GM23248 (cell line): ENCODE measurements at regions not wholly inside any gene's neighbourhood (a gene's known extent, or its start where the extent isn't known, plus 50 kb on each side); places are given as distances from the start of the nearest gene placed in this dataset.

ENCODE experiments used
- DNase-seq: peaks from one replicate; pipeline ENCODE4 v3.0.0-alpha.2; 2015
- H2AFZ ChIP-seq: fragments of 200-600 bp; sonication (generic); 2 replicates; pipeline ENCODE4 v1.6.1; 2016; ENCODE audit warnings: antibody characterized with exemption
- H3F3A ChIP-seq: fragments of 200-600 bp; sonication (generic); 2 replicates; pipeline ENCODE4 v1.6.1; 2016; ENCODE audit warnings: mild to moderate bottlenecking, antibody characterized with exemption, mixed run types; ENCODE audit not compliant: insufficient read depth
- H3K27ac ChIP-seq: fragments of 200-600 bp; sonication (generic); 2 replicates; pipeline ENCODE4 v1.5.1; 2016; ENCODE audit warnings: mild to moderate bottlenecking
- H3K27me3 ChIP-seq: fragments of 200-600 bp; sonication (generic); replicated peaks from 2 replicates; pipeline ENCODE4 v1.6.1; 2016; ENCODE audit warnings: mild to moderate bottlenecking; ENCODE audit not compliant: insufficient read depth
- H3K36me3 ChIP-seq: fragments of 200-600 bp; sonication (generic); 2 replicates; pipeline ENCODE4 v1.6.1; 2016; ENCODE audit warnings: low read depth, mild to moderate bottlenecking
- H3K4me1 ChIP-seq: fragments of 200-600 bp; sonication (generic); 2 replicates; pipeline ENCODE4 v1.6.1; 2016; ENCODE audit warnings: mild to moderate bottlenecking; ENCODE audit not compliant: insufficient read depth
- H3K4me2 ChIP-seq: fragments of 200-600 bp; sonication (generic); one replicate; pipeline ENCODE4 v1.6.1; 2016; ENCODE audit warnings: mild to moderate bottlenecking; ENCODE audit not compliant: unreplicated experiment
- H3K4me3 ChIP-seq: fragments of 200-600 bp; sonication (generic); 2 replicates; pipeline ENCODE4 v1.5.1; 2016; ENCODE audit warnings: mild to moderate bottlenecking
- H3K79me2 ChIP-seq: fragments of 200-600 bp; sonication (generic); 2 replicates; pipeline ENCODE4 v1.6.1; 2016; ENCODE audit warnings: mild to moderate bottlenecking; ENCODE audit not compliant: insufficient read depth
- H3K9ac ChIP-seq: fragments of 200-600 bp; sonication (generic); 2 replicates; pipeline ENCODE4 v1.6.1; 2016; ENCODE audit warnings: mild to moderate bottlenecking
- H3K9me2 ChIP-seq: fragments of 200-600 bp; sonication (generic); 2 replicates; pipeline ENCODE4 v1.6.1; 2016; ENCODE audit warnings: mixed run types, mild to moderate bottlenecking, moderate library complexity; ENCODE audit not compliant: insufficient read depth
- H3K9me3 ChIP-seq: fragments of 200-600 bp; sonication (generic); one replicate; pipeline ENCODE4 v1.6.1; 2017; ENCODE audit warnings: low read depth
- H4K20me1 ChIP-seq: fragments of 200-600 bp; sonication (generic); 2 replicates; pipeline ENCODE4 v1.6.0; 2016; ENCODE audit not compliant: insufficient read depth
- EZH2 ChIP-seq: fragments of 200-600 bp; sonication (generic); IDR thresholded peaks from 2 replicates; pipeline ENCODE4 v1.6.1; 2018; ENCODE audit warnings: antibody characterized with exemption, mild to moderate bottlenecking; ENCODE audit not compliant: insufficient read depth, poor library complexity, severe bottlenecking
- EZH2phosphoT487 ChIP-seq: fragments of 200-600 bp; sonication (generic); IDR thresholded peaks from 2 replicates; pipeline ENCODE4 v1.6.1; 2018; ENCODE audit warnings: antibody characterized with exemption, moderate library complexity, mild to moderate bottlenecking, low read depth; ENCODE audit not compliant: insufficient read depth
- WGBS, 2 experiments: methylation state at CpG; one replicate each; pipeline ENCODE4 v1.1.6; 2015 to 2017; ENCODE audit warnings: low lambda C conversion rate in 2 of 2, low coverage in 1 of 2; ENCODE audit errors: missing lambda C conversion rate in 2 of 2; 5-methylcytosine and 5-hydroxymethylcytosine counted together
- in situ Hi-C: fragments of 300-500 bp; cut with MboI; formaldehyde crosslinking; loops from 2 replicates; pipeline ENCODE4 v1.15.0; 2020

DNA sequence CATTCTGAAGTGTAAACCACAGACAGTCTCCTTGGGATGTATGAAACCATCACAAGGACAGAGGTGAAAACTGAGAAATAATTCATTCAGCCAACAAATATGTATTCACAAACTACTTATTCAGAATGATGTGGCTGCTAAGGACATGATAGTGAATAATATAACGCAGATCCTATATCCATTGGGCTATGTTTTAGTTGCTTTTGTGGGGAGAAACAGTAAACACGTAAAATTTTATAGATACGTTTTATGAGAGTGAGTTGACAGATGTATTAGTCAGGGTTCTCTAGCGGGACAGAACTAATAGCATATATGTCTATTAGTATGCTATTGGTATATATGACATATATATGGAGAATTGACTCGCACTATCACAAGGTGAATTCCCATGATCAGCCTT, 402.5 kb downstream of the RFPL4B start:
- peaks cover 3% of the 10 kb centered on the region; the same call in 1 of the 2 replicates for H3K9me2 ChIP-seq
- in situ Hi-C loops, result no loop called here
- H3K27me3 ChIP-seq, result no peaks in the 10 kb centered on the region
- H3K4me2 ChIP-seq, result no peak overlapping the region
- H3K79me2 ChIP-seq, result no peaks in the 10 kb centered on the region
- H3K9me3 ChIP-seq, result no peaks in the 10 kb centered on the region
- H3K36me3 ChIP-seq, result no peaks in the 10 kb centered on the region
- no peak overlapping the region for H2AFZ ChIP-seq
- no peak for TF ChIP-seq EZH2
- H3K4me3 ChIP-seq, result no peak overlapping the region
- no peaks in the 10 kb centered on the region for H3F3A ChIP-seq
- no peak overlapping the region for H3K27ac ChIP-seq
- H3K4me1 ChIP-seq, result no peaks in the 10 kb centered on the region
- WGBS, 2 experiments, result 91 to 95% methylated on average over 5 of the region's 5 CpGs
- DNase-seq, result no peak
- H3K9ac ChIP-seq, result no peak overlapping the region
- no peaks in the 10 kb centered on the region for H4K20me1 ChIP-seq

DNA sequence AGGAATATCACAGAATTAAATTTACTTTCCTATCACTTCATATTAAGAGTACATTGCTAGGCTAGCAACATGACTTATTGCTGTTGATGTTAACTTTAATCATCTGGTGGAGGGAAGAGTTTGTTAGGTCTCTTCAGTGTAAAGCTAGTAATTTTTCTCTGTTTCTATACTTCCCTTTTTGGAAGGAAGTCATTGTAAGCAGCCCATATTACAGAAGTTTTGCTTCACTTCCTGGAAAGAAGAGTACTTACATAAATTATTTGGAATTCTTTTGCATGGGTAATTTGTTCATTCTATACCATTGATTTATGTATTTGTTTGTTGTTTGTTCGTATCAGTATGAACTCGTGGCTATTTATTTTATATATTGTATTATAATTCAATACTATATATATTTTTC, 405.2 kb downstream of the RFPL4B start:
- Histone ChIP-seq H3K27me3 (no peaks in the 10 kb centered on the region), H3K79me2 (no peaks in the 10 kb centered on the region), H4K20me1 (no peaks in the 10 kb centered on the region), H3F3A (no peaks in the 10 kb centered on the region), H3K4me1 (no peaks in the 10 kb centered on the region), H3K9ac (no peak overlapping the region), H3K9me2 (peaks cover 3% of the 10 kb centered on the region; the same call in 1 of the 2 replicates), H3K4me2 (no peak overlapping the region), H3K27ac (no peak overlapping the region), H3K4me3 (no peak overlapping the region), H3K9me3 (no peaks in the 10 kb centered on the region), H3K36me3 (no peaks in the 10 kb centered on the region), H2AFZ (no peak overlapping the region)
- in situ Hi-C loops, result no loop called here
- no peak for DNase-seq
- no peak for TF ChIP-seq EZH2
- TF ChIP-seq EZH2phosphoT487, result no peak
- WGBS, 2 experiments, result 91 to 96% methylated on average over 2 of the region's 2 CpGs

DNA sequence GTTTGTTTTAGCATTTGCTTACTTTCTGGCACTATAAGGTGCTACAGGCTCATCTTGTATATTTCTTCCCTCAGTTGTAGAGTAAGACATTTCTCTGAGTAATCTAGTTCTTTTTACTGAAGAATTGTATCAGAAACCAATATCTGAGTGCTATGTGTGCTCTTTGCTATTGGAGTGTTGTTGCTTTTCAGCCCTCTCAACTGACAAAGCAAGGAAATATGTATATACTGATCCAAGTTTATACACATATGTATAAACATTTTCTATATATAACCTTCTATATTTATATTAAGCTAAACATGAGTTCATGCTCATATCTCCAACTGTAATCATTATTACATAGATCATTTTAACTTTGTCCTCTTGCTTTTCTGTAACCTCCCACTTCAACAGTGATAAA, 405.7 kb downstream of the RFPL4B start:
- in situ Hi-C loops, result no loop called here
- no peak overlapping the region for H3K4me2 ChIP-seq

DNA sequence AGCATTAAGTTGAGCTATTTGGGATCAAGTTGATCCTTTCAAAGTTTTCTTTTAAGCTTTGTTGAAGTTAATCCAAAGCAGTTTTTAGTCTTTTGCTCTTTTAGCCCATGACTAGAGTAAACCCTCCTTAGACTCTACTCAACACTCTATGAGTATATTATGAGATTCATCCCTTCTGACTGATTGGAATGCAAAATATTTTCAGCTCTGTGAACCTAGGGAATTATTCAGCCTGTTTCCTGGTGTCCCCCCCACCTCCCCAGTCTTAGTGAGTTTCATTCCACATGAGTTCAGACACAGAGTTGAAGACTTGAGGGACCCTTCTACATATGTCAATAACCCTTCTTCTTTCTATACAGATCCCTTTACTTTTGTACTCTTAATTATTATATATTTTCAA, 413.7 kb downstream of the RFPL4B start:
- H3F3A ChIP-seq, result no peaks in the 10 kb centered on the region
- H3K4me2 ChIP-seq, result no peak overlapping the region
- H3K79me2 ChIP-seq, result no peaks in the 10 kb centered on the region
- no peak overlapping the region for H3K9ac ChIP-seq
- TF ChIP-seq EZH2phosphoT487 (no peak), EZH2 (no peak)
- no peaks in the 10 kb centered on the region for H4K20me1 ChIP-seq
- H3K4me1 ChIP-seq, result no peaks in the 10 kb centered on the region
- no peak overlapping the region for H3K27ac ChIP-seq
- H3K27me3 ChIP-seq, result no peaks in the 10 kb centered on the region
- no peak overlapping the region for H3K4me3 ChIP-seq
- in situ Hi-C loops, result no loop called here
- no peaks in the 10 kb centered on the region for H3K9me3 ChIP-seq
- H2AFZ ChIP-seq, result no peak overlapping the region
- no peaks in the 10 kb centered on the region for H3K9me2 ChIP-seq
- DNase-seq, result peak; percentile 13
- no peaks in the 10 kb centered on the region for H3K36me3 ChIP-seq

More for the DNA sequence above, 405.7 kb downstream of the RFPL4B start:
- H3K79me2 ChIP-seq, result no peaks in the 10 kb centered on the region
- H4K20me1 ChIP-seq, result no peaks in the 10 kb centered on the region
- no peaks in the 10 kb centered on the region for H3K4me1 ChIP-seq
- H3K27me3 ChIP-seq, result no peaks in the 10 kb centered on the region
- TF ChIP-seq EZH2 (no peak), EZH2phosphoT487 (no peak)
- DNase-seq, result no peak
- no peaks in the 10 kb centered on the region for H3K9me3 ChIP-seq
- no peak overlapping the region for H3K9ac ChIP-seq
- H3K4me3 ChIP-seq, result no peak overlapping the region
- no peak overlapping the region for H2AFZ ChIP-seq
- no peaks in the 10 kb centered on the region for H3K36me3 ChIP-seq
- peaks cover 3% of the 10 kb centered on the region; the same call in 1 of the 2 replicates for H3K9me2 ChIP-seq
- no peaks in the 10 kb centered on the region for H3F3A ChIP-seq
- H3K27ac ChIP-seq, result no peak overlapping the region

DNA sequence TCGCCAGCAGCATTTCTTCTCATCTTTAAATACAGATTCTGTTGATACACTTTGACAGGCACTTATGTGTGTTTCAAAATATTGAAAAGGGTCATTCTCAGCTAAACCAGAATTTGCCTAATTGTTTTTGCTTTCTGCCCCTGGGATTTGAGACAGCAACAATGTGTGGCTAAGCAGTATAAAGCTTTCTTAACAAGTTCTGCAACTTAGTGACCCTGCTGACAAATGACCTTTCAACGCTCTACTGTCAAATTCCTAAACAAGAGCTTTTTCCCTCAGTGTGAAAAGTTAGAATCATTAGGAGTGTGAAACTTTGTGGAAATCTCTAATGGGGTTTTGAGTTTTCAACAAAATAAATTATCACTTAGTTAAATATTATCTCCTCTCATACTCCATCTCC, 414.6 kb downstream of the RFPL4B start:
- Histone ChIP-seq H3K9me3 (no peaks in the 10 kb centered on the region), H3K9ac (no peak overlapping the region), H2AFZ (no peak overlapping the region), H3K4me2 (no peak overlapping the region), H3K27ac (no peak overlapping the region), H3K79me2 (no peaks in the 10 kb centered on the region), H4K20me1 (no peaks in the 10 kb centered on the region), H3K4me1 (no peaks in the 10 kb centered on the region), H3F3A (no peaks in the 10 kb centered on the region), H3K9me2 (no peaks in the 10 kb centered on the region), H3K36me3 (no peaks in the 10 kb centered on the region), H3K4me3 (no peak overlapping the region), H3K27me3 (no peaks in the 10 kb centered on the region)
- DNase-seq, result no peak
- no peak for TF ChIP-seq EZH2phosphoT487
- TF ChIP-seq EZH2, result no peak
- WGBS, 2 experiments, result 86 to 95% methylated on average over 2 of the region's 2 CpGs
- in situ Hi-C loops, result no loop called here
